Mammary epithelial cell (primary cell): ENCODE measurements at regions not wholly inside any gene's neighbourhood (a gene's known extent, or its start where the extent isn't known, plus 50 kb on each side); places are given as distances from the start of the nearest gene placed in this dataset.

Experiments used
- CTCF ChIP-seq, 2 donors: IDR thresholded peaks in 1 of 2; conservative IDR thresholded peaks in 1 of 2; 2 replicates each; pipeline ENCODE4 v1.5.1; 2011 to 2012; ENCODE audit warnings: inconsistent platforms in 2 of 2, low read length in 2 of 2, mild to moderate bottlenecking in 2 of 2, control low read depth in 1 of 2, low read depth in 1 of 2; ENCODE audit not compliant: insufficient read depth in 1 of 2; ENCODE audit errors: extremely low read depth in 1 of 2
- EZH2 ChIP-seq: IDR thresholded peaks from 2 replicates; pipeline ENCODE4 v1.6.1; 2012; ENCODE audit warnings: low read length, inconsistent platforms, borderline replicate concordance

- TF ChIP-seq EZH2 = no peak
- no peak for TF ChIP-seq CTCF (conservative IDR thresholded peaks at IDR 0.05 in 1 of 2, IDR thresholded peaks at IDR 0.05 in 1 of 2; ENCODE audit: extremely low read depth in 1 of 2, insufficient read depth in 1 of 2, low read depth in 1 of 2, low read length in 2 of 2)
These were observed 91.4 kb downstream of the NCOR2 start for GRCh38 chr12:124476011-124476400.
